Renal pelvis (tissue), 1 donor: ENCODE measurements at regions not wholly inside any gene's neighbourhood (a gene's known extent, or its start where the extent isn't known, plus 50 kb on each side); places are given as distances from the start of the nearest gene placed in this dataset.
"Not testable (repeated sequence)": the region's sequence is repeated elsewhere in the genome, so short reads cannot be mapped to it uniquely, and the experiment has no call there.

Experiments
- DNase-seq: peaks from one replicate; pipeline ENCODE4 v3.0.0-alpha.2; 2013

DNA sequence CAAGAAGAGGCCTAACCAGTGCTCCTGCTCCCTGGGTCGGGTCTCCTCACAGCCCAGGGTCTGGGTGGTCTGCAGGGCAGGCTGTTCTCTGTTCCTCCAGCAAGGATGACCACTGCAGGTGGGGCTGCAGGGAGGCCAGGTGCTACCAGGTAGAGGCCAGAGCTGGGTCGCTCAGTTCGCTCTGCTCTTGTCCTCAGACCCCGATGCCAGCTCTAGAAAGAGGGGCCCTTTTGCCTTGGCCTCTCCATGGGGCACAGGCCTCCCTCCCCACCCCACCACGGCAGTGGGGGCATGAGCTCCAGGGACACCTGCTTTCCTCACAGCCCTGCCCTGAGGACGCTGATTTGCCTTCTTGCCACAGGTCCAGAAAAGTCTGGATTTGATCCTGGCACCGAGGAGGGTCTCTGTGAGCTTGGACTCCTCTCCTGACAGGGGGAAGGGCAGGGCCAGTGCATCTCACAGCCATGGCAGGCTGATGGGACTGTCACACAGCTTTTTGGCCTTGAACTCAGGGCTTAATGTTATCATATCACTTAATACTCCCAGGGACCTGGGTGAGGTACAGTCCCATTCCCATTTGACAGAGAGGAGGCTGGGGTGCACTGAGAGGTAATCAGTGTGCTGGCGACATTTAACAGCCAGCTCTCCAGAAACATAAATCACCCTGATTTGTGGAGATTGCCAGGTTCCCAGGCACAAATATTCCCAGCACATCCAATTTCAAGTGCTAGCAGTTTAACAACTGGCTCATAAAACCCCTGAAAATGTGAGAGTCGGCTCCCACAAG, 273.0 kb upstream of the SFSWAP start:
- DNase-seq: no peak

DNA sequence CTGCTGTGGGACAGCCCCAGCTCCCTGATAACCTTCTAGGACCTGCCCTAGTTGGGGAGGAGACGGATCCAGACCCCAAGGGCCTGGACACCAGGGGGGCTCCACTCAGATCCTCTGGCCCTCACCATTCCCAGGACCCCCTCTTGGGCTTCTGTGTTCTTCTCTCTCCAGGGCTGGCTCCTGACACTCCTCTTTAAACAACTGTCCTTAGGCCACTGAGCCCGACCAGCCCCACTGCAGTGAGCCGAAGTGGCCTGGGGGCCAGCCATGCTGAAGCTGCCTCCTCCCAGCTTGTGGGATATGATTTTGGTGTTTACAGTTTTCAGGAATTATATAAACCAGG, 272.4 kb upstream of the SFSWAP start:
- DNase-seq: not testable (repeated sequence)

DNA sequence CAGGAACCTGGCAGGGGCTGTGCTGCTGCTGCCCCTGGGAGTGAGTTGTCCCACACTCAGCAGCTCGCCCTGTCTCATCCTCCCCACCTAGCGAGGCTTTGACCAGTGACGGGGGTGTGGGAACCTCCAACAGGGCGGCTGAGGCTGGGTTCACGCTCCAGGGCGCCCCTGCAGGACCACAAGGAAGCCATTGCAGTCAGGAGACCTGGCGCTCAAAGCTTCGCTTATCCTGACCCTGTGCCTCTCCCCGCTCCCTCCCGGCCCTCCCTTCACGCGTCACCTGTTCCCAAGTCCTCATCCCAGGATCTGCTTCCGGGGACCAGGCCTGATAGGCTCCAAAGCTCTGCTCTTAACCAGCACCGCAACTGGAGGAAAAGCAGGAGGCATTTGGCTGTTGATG, 272.0 kb upstream of the SFSWAP start:
- DNase-seq: peak; percentile 72

DNA sequence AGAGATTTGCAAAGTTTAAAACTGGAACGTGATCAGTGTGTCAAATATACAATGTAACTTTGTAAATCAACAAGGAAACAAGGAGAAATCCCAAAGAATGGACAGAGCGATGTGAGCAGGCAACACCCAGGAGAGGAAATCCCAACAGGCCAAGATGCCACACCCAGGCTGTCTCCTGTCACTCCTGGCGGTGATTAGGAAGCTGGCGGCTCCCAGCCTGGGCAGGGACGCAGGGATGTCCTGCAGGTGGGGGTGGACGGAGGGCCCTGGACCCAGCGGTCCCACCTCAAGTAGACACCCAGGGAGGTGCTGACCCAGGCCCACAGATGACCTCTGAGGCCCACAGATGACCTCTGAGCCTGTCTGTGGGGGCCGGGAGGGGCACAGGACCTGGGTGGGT, 271.1 kb upstream of the SFSWAP start:
- DNase-seq: not testable (repeated sequence)

DNA sequence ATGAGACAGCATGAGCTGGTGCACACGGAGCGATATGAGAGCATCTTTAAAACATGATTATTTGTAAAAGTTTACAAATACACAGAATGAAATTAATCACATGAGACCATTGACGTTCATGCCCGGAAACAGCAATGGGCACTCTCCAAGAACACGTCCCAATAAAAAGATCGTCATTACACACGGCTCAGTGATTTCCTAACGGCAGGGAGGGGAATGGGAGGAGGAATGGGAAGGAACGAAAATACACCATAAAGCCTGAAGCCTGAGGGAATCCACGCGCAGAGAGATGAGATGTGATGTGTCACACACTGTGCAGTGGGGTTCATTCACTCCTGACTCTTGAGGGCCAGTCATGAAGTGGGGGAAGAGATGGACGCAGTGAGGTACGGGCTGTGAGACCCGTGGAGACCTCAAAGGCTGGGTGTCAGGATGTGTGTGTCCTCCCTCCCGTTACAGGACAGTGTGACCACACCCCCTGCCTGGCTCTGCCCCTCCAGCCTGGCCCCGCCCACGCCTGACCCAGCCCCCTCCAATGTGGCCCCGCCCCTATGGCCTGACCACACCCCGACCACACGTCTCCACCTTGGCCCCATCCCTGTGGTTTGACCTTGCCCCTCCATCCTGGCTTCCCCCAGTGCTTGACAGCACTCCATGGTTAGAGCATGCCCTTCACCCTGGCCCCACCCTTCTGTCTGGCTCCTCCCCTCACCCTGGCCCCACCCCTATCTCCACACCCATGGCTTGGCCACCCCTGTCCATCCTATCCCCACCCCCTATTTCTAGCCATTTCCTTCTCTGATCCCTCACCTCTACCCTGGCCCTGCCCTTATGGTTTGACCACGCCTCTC, 270.5 kb upstream of the SFSWAP start:
- DNase-seq: not testable (repeated sequence)

DNA sequence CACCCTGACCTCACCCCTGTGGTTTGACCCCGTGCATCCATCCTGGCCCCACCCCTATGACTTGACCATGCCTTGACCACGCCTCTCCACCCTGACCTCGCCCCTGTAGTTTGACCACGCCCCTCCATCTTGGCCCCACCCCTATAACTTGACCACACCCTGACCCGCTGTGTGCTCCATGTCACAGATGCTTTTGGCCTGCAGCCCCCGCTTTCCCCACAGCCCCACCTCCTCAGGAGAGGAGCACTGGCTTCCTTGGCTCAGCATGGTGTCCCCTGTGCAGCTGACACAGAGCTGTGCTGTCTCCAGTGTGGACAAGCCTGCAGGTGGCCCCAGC, 269.9 kb upstream of the SFSWAP start:
- no peak for DNase-seq

DNA sequence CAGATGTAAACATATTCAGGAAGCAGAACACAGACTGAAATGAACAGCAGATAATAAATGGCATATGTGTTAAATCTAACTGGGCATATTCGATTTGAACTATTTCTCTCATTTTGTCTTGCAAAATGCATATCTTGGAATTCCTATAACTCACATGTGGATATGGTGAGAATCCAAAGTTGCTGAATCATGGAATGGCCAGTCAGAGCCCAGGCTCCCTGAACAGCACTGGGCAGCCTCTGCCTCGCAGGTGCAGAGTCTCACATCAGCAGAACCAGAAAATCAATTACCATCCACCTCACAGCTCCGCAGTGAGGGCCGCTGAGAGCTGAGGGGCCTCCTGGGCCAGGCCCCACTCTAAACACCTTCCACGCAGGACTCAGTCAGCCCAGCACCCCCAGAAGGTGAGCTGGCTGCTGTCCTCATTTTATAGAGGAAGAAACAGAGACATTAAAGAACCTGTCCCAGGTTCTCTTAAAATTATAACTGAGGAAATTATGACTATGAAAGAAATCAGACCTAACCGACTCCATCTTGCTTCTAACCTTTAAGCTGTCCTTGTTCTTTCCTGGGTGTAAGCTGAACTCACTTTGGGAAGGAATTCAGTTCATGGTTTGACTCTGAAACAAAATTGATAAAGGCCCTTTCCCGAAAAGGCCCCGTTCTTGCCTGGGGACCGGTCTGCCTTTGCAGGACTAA, 269.1 kb upstream of the SFSWAP start:
- DNase-seq: no peak

DNA sequence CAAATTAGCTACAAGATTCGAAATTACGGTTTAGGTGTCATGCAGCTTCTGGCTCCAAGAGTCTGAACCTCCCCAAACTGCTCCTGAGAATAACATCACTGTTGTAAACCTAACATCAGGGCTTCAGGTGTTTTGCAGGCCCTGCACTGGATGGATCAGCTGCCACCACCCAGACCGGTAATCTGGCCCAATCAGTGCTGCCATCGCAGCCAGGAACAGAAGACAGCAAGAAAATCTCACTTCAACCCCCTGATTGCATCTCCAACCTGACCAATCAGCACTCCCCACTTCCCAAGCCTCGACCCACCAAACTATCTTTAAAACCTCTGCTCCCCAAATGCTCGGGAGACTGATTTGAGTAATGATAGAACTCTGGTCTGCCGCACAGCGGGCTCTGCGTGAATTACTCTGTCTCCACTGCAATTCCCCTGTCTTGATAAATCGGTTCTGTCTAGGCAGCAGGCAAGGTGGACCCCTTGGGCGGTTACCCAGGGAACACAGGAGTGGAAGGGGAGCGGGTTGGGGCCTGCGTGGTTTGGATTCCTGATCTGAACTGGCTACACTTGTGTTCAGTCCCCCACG, 268.5 kb upstream of the SFSWAP start:
- DNase-seq: no peak

DNA sequence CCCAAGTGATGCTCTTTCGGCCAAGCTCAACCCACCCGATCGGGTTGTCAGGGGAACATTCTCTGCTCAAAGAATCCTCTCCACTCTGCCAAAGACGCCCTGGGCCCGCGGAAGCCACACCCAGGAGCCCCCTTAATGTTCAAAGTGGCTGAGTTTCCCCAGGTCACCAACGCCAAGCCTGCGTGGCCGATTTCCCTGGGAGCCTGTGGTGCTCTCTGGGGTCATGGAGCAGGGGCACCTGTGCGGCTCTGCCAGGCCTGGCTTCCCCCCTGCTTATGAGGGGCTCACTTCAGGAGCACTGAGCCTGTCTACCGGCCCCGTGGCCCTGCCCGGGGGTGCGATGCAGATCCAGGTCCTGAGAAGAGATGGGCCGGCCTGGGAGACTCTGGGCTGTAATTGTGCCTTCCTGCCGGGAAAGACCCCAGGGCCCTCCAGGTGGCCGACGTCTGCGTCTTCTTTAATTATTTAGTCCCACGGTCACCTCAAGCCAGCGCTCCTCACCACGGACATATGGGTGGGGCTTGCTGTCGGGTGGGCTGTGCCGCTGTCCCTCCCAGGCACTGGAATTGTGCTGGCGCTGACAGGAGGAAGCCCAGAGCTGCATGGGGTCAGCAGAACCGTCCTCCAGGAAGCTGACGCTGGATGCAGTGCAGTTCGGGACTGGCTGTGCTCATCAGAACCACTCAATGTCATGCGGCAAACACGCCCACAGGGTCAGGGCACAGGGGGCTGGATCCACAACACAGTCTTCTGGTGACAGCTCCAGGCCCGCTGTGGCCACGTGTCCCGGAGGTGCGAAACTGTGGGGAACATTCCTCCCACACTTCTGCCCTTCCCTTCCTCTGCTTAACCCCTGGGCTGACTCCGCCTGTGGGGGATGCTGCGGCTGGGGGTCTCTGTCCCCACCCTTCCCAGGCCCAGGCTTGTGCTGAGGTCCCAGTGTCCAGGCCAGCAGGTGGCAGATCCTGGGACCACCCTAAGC, 267.6 kb upstream of the SFSWAP start:
- DNase-seq: no peak

DNA sequence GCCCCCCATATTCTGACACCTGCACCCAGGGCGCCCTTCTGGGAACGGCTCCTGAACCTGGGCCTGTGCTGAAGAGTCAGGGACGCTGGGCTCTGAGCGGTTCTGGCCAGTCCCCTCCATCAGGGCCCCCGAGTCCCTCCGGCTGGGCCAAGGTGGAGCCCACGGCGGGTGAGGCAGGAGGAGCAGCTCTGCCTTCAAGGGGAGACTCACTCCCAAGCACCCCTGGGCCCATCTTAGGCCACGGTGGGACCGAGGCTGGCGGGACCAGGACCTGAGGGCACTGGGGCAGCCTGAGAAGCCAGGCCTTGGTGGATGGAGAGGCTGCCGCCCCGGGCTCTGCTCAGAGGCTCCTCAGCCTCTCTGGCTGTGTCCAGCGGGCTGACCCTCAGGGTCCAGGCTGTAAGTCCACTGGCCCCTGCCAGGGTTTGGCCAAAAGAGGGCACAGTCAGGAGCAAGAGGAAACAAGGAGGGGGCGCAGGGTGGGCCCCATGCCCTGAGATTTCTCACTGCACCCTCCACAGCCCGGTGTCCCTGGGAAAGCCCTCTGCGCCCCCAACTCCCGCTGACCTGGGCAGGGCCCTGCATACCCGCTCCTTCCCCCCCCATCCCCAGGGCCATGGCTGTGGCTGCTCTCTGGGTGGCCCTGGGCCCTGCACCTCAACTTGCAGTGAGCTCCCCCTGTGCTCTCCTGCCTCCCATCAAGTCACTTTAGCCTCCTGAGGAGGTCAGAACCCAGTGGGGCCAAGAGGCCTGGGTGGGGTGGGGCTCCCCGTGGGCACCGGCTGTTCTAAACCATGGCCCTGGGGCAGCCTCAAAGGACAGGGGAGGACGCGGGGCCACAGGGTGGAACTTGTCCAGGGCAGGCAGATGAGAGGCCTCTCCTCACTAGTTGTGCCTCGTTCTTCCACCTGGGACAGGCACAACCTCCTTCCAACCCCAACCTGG, 266.4 kb upstream of the SFSWAP start:
- DNase-seq: no peak

DNA sequence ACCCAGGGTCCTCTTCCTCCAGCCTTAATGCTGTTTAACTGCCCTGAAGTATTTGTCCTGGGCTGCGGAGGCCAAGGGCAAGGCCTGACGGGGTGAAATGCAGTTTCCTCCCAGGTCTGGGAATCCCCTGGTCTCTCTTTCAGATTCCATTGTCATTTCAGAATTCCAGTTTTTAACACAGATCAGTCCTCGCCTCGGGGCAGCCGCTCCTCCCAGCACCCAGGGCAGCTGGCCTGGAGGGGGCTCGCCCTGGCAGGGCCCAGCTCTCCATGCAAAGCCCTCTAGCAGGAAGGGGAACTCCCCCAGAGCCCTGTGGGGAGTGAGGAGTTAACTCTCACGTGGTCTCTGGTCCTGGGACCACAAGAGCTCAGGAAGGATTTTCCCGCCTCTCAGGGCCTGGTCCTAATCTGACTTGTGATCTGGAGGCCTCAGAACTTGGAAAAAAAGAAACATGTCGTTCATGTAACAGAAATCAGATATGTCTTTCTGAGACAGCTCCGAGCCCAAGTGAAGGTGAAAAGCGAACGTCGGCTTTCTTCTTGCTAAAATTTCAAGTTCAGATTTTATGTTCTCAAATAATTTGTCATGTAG, 265.6 kb upstream of the SFSWAP start:
- DNase-seq: no peak

DNA sequence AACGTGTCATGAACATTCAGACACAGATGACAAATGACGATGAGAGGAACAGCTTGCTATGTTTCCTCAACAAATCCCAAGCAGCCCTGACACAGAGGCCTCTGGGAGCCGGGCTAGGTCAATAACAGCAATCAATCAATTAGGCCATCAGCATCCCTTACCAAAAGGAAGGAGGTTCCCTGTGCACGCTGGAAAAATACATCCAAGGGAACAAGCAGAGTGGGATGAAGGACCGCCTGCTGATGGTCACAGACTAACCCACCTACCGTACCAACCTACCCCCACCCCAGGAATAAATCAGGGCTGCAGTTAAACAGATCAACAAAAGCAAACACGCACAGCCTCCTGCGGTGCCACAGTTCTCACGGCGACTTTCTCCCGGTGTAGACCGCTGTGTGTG, 265.1 kb upstream of the SFSWAP start:
- DNase-seq: no peak

DNA sequence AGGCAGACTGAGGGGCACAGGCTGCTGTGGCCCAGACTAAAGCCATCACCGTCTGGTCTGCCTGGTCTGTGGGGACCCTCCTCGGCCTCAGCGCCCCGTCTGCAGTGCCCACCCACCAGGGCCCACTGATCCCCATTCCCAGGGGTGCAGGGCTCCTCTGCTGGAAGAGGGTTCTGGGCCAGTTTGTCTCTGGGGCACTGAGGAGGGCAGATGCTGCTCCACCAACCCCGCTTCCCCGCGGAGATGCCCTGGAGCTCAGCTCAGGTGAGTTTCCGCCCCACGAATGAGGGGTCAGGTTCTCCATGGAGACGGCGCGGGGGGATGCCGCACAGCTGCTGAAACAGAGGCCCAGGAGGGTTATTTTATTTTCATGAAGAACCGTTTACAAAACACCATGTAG, 263.3 kb upstream of the SFSWAP start:
- not testable (repeated sequence) for DNase-seq

DNA sequence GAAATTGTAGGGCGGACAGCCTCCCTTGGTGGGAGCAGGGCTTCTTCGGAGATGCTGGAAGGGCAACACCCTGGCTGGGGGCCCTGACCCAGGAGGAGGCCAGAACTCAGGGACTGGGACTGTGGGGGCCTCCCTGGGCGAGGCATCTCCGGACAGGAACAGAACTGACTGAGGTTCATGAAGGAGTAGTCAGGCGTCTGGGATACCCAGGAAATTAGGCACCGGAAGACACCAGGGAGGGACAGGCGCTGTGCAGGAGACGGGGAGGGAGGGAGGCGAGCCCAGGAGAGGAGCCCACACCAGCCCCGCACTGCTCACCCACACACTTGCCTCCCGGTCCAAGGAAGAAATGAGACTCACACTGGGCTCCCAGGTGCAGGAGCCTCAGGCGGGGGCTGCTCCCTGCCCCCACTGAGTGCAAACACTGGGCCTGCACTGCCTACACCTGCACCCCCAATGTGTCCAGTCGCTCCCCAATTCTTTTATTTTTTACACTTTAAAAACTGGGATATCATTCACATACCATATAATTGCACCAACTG, 262.6 kb upstream of the SFSWAP start:
- DNase-seq: no peak

DNA sequence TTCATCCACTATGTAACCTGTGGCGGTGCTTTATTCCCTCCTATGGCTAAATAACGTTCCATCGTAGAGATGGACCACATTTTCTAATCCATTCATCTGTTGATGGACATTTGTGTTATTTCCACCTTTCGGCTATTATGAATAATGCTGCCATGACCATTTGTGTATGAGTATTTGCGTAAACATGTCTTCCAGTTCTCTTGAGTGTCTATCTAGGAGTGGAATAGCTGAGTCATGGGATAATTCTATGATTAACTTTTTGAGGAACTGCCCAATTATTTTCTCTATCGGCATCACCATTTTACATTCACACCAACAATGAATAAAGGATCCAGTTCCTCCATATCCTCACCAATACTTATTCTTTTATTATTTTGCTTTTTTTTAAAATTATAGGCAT, 261.9 kb upstream of the SFSWAP start:
- no peak for DNase-seq

DNA sequence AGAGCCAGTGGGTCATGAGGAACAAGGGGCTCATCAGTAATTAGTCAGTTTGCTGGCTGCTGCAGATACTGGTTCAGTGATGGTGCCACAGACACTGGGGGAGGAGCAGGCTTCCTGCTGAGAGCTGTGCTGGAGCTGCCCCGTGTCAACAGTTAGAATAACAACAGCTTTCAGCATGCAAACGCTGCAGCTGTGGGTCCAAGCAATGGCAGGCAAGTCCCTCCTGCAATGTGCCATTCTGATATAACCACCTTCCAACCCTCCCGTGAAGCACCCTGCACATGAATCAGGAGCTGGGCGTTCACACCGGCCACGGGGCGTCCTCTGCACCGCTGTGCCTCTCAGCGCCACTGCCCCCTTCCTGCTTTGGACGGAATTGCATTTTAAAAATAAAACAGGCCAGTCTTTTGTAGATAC, 258.4 kb upstream of the SFSWAP start:
- DNase-seq: no peak

DNA sequence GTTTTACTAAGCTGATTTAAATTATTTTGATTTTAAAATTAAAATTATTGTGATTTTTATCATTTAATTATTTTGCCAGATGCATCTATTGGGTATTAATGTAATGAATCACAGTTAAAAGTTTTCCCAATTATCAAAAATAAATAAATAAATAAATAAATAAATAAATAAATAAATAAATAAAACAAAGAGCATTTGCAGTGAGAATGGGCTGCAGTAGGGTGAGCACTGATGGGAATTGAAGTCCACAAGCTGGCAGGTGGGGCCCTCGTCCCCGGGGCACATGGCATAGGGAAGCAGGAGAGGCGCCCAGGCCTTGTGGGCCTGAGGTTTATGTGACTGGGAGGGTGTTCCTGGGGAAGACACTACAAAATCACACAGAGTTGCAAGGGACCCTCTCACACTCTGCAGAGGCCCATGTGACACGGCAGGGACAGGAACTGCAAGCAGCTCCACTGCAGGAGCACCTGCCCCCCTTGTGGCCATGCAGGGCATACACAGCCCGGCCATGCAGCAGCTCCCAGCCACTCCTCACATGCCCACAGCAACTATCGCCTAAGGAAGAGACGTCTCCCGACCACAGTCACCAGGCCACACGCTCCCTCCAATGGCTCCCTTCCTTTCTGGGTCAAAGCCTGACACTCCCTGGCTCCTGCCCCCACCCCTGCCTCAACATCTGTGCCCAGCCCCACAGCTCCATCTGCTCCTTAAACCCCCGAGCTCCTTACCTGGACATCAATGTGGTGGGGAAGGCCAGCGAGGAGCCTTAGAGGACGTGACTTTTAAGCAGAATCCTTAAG, 256.3 kb upstream of the SFSWAP start:
- peak; percentile 53 for DNase-seq

DNA sequence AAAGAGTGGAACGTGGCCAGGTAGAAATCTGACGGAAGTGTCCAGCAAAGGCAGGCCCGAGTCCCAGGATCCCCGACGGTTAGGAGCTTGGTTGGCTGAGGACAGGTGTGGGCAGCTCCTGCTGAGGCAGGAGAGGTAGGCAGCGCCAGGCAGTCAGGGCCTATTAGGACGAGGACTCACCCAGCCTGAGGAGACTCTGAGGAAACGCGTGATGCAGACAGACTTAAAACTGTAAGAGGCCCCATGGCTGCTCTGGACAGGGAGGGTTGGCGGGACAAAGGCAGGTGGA, 255.7 kb upstream of the SFSWAP start:
- DNase-seq: no peak
